IMR-90 (cell line): ENCODE measurements at regions not wholly inside any gene's neighbourhood (a gene's known extent, or its start where the extent isn't known, plus 50 kb on each side); places are given as distances from the start of the nearest gene placed in this dataset.

Experiments
- ATAC-seq: fragments of 200-7000 bp; cut with Tn5 transposase; 2 replicates; pipeline ENCODE4 v1.9.1; 2020; ENCODE audit warnings: low read depth, mild to moderate bottlenecking, moderate library complexity
- BruUV-seq: library from RNA; stranded (reverse); fragments of 400-500 nt; replicated peaks from 2 replicates; lab custom pipeline; 2021; lab: Mats Ljungman, UMichigan
- CTCF ChIA-PET: fragments of 300-600 bp; formaldehyde crosslinking; extraction: SDS; loops from one replicate; lab custom pipeline; 2021; ENCODE audit warnings: antibody characterized with exemption; lab: Yijun Ruan, JAX
- POLR2A ChIA-PET: fragments of 300-600 bp; sonication (Branson Sonifier 250); formaldehyde crosslinking; loops from one replicate; lab custom pipeline; 2022; ENCODE audit warnings: antibody characterized with exemption; ENCODE audit not compliant: unreplicated experiment; lab: Charles Lee
- DNase-seq: peaks from one replicate; pipeline ENCODE4 v3.0.0; 2013
- H2AFZ ChIP-seq: replicated peaks from 2 replicates; pipeline ENCODE3; 2013; ENCODE audit warnings: low read length, mild to moderate bottlenecking; ENCODE audit not compliant: poor library complexity
- H2AK5ac ChIP-seq: 2 replicates; pipeline ENCODE4 v1.6.1; 2013; ENCODE audit warnings: low read depth, low read length, inconsistent platforms
- H2AK9ac ChIP-seq: replicated peaks from 2 replicates; pipeline ENCODE3; 2013; ENCODE audit warnings: mild to moderate bottlenecking, low read depth, low read length, moderate library complexity; ENCODE audit not compliant: poor library complexity
- H2BK120ac ChIP-seq: 2 replicates; pipeline ENCODE4 v1.6.1; 2013; ENCODE audit warnings: low read depth, low read length, inconsistent platforms
- H2BK15ac ChIP-seq: 3 replicates; pipeline ENCODE4 v1.6.1; 2013; ENCODE audit warnings: low read depth, low read length, inconsistent platforms
- H2BK20ac ChIP-seq: 2 replicates; pipeline ENCODE4 v1.6.1; 2013; ENCODE audit warnings: low read depth, mild to moderate bottlenecking, inconsistent platforms, low read length, moderate library complexity
- H2BK5ac ChIP-seq: 2 replicates; pipeline ENCODE4 v1.6.1; 2013; ENCODE audit warnings: mild to moderate bottlenecking, low read depth, low read length, inconsistent platforms; ENCODE audit not compliant: poor library complexity, severe bottlenecking
- H3K14ac ChIP-seq: replicated peaks from 2 replicates; pipeline ENCODE4 v1.6.1; 2013; ENCODE audit warnings: low read depth, low read length, inconsistent platforms
- H3K18ac ChIP-seq: 2 replicates; pipeline ENCODE4 v1.6.1; 2013; ENCODE audit warnings: low read depth, low read length, control low read depth
- H3K23ac ChIP-seq: 2 replicates; pipeline ENCODE4 v1.6.1; 2013; ENCODE audit warnings: low read depth, low read length, inconsistent platforms
- H3K27ac ChIP-seq: 2 replicates; pipeline ENCODE4 v1.5.1; 2013; ENCODE audit warnings: mild to moderate bottlenecking, control low read depth, low read length; ENCODE audit not compliant: insufficient read depth
- H3K27me3 ChIP-seq: 2 replicates; pipeline ENCODE4 v1.6.1; 2013; ENCODE audit warnings: low read length; ENCODE audit not compliant: control insufficient read depth, insufficient read depth
- H3K36me3 ChIP-seq: 2 replicates; pipeline ENCODE4 v1.6.1; 2013; ENCODE audit warnings: low read length, mixed read lengths; ENCODE audit not compliant: control insufficient read depth, insufficient read depth
- H3K4ac ChIP-seq: 2 replicates; pipeline ENCODE4 v1.6.1; 2013; ENCODE audit warnings: low read depth, low read length, inconsistent platforms
- H3K4me1 ChIP-seq: 2 replicates; pipeline ENCODE4 v1.6.1; 2013; ENCODE audit warnings: low read length, mixed read lengths; ENCODE audit not compliant: control insufficient read depth, insufficient read depth
- H3K4me2 ChIP-seq: 2 replicates; pipeline ENCODE4 v1.6.1; 2013; ENCODE audit warnings: low read depth, mild to moderate bottlenecking, control low read depth, low read length, moderate library complexity
- H3K4me3 ChIP-seq: 2 replicates; pipeline ENCODE4 v1.5.1; 2013; ENCODE audit warnings: low read depth, mild to moderate bottlenecking, control low read depth, low read length, moderate library complexity; ENCODE audit not compliant: insufficient read depth
- H3K56ac ChIP-seq: 2 replicates; pipeline ENCODE4 v1.6.1; 2013; ENCODE audit warnings: low read length, inconsistent platforms; ENCODE audit not compliant: insufficient read depth; ENCODE audit errors: extremely low read depth
- H3K79me1 ChIP-seq, 2 experiments: 2 replicates each; pipeline ENCODE4 v1.6.1; 2013; ENCODE audit warnings: low read length in 2 of 2, inconsistent platforms in 1 of 2, low read depth in 1 of 2
- H3K9ac ChIP-seq: 2 replicates; pipeline ENCODE4 v1.6.1; 2013; ENCODE audit warnings: low read depth, low read length, control low read depth
- H3K9me1 ChIP-seq: 2 replicates; pipeline ENCODE4 v1.6.1; 2013; ENCODE audit warnings: low read length, inconsistent platforms; ENCODE audit not compliant: insufficient read depth
- H3K9me3 ChIP-seq: 2 replicates; pipeline ENCODE4 v1.6.1; 2013; ENCODE audit warnings: low read length; ENCODE audit not compliant: control insufficient read depth, insufficient read depth
- H4K20me1 ChIP-seq: 2 replicates; pipeline ENCODE4 v1.6.1; 2013; ENCODE audit warnings: low read length, inconsistent platforms; ENCODE audit not compliant: insufficient read depth
- H4K5ac ChIP-seq: 2 replicates; pipeline ENCODE4 v1.6.1; 2013; ENCODE audit warnings: mild to moderate bottlenecking, low read depth, low read length, control low read depth
- H4K8ac ChIP-seq, 2 experiments: 2 replicates each; pipeline ENCODE4 v1.6.1; 2013; ENCODE audit warnings: low read depth in 2 of 2, low read length in 2 of 2, control low read depth in 1 of 2, inconsistent platforms in 1 of 2
- H4K91ac ChIP-seq: 2 replicates; pipeline ENCODE4 v1.6.1; 2013; ENCODE audit warnings: low read depth, low read length, inconsistent platforms; ENCODE audit not compliant: insufficient read depth
- BHLHE40 ChIP-seq: fragments of 150-350 bp; IDR thresholded peaks from 2 replicates; pipeline ENCODE4 v1.6.1; 2016; ENCODE audit warnings: mild to moderate bottlenecking, low read depth, low read length
- CEBPB ChIP-seq: IDR thresholded peaks from 2 replicates; pipeline ENCODE4 v1.6.1; 2012; ENCODE audit warnings: low read depth, low read length, improper control_type of control experiment
- CHD1 ChIP-seq: IDR thresholded peaks from 2 replicates; pipeline ENCODE4 v1.6.1; 2012; ENCODE audit warnings: low read depth, low read length, improper control_type of control experiment
- FOS ChIP-seq: fragments of 150-350 bp; IDR thresholded peaks from 2 replicates; pipeline ENCODE4 v1.6.1; 2016; ENCODE audit warnings: low read depth, low read length
- MAFK ChIP-seq: IDR thresholded peaks from 2 replicates; pipeline ENCODE4 v1.6.1; 2012; ENCODE audit warnings: low read depth, low read length, improper control_type of control experiment
- MAZ ChIP-seq: IDR thresholded peaks from 2 replicates; pipeline ENCODE4 v1.6.1; 2012; ENCODE audit warnings: low read depth, mild to moderate bottlenecking, low read length, improper control_type of control experiment, moderate library complexity, borderline replicate concordance
- MXI1 ChIP-seq: IDR thresholded peaks from 2 replicates; pipeline ENCODE4 v1.6.1; 2012; ENCODE audit warnings: low read depth, mild to moderate bottlenecking, low read length, moderate library complexity, borderline replicate concordance
- NFE2L2 ChIP-seq: fragments of 150-350 bp; IDR thresholded peaks from 2 replicates; pipeline ENCODE4 v1.6.1; 2016; ENCODE audit warnings: low read depth, mild to moderate bottlenecking, low read length
- POLR2A ChIP-seq: IDR thresholded peaks from 2 replicates; pipeline ENCODE4 v1.6.1; 2012; ENCODE audit warnings: mild to moderate bottlenecking, low read depth, low read length
- RAD21 ChIP-seq: IDR thresholded peaks from 2 replicates; pipeline ENCODE4 v1.6.1; 2012; ENCODE audit warnings: low read length, improper control_type of control experiment
- RCOR1 ChIP-seq: IDR thresholded peaks from 2 replicates; pipeline ENCODE4 v1.6.1; 2012; ENCODE audit warnings: mild to moderate bottlenecking, low read length, improper control_type of control experiment; ENCODE audit not compliant: insufficient replicate concordance
- RFX5 ChIP-seq: IDR thresholded peaks from 2 replicates; pipeline ENCODE4 v1.8.0; 2012; ENCODE audit warnings: low read depth, mild to moderate bottlenecking, low read length, moderate library complexity
- SMC3 ChIP-seq: fragments of 150-350 bp; IDR thresholded peaks from 2 replicates; pipeline ENCODE4 v1.6.1; 2016; ENCODE audit warnings: low read depth, mild to moderate bottlenecking, antibody characterized with exemption, low read length, moderate library complexity
- dilution Hi-C: fragments of 300-500 bp; cut with HindIII; formaldehyde crosslinking; loops from one replicate; pipeline ENCODE4 v1.14.3; 2018; ENCODE audit warnings: low sequenced_read_pairs; ENCODE audit not compliant: unreplicated experiment
- in situ Hi-C: fragments of 300-500 bp; cut with MboI; formaldehyde crosslinking; loops from 3 replicates; pipeline ENCODE4 v1.14.3; 2019; ENCODE audit warnings: low sequenced_read_pairs, inconsistent platforms, mixed read lengths
- intact Hi-C: fragments of 100-400 bp; cut with micrococcal nuclease; formaldehyde crosslinking; loops from 2 replicates; pipeline ENCODE4 v1.10.0; 2022
- TF ChIP-seq, protein P1 (sequence below): conservative IDR thresholded peaks from 2 replicates; pipeline ENCODE4 v1.5.1; 2012; ENCODE audit warnings: mild to moderate bottlenecking, low read depth, low read length, improper control_type of control experiment
- TF ChIP-seq, protein P2 (sequence below): fragments of 150-350 bp; IDR thresholded peaks from 2 replicates; pipeline ENCODE4 v1.6.1; 2016; ENCODE audit warnings: low read depth, mild to moderate bottlenecking, low read length, moderate library complexity, borderline replicate concordance
- TF ChIP-seq, protein P3 (sequence below): fragments of 150-350 bp; IDR thresholded peaks from 2 replicates; pipeline ENCODE4 v1.6.1; 2017; ENCODE audit warnings: mild to moderate bottlenecking, antibody characterized with exemption, low read length, low read depth

DNA sequence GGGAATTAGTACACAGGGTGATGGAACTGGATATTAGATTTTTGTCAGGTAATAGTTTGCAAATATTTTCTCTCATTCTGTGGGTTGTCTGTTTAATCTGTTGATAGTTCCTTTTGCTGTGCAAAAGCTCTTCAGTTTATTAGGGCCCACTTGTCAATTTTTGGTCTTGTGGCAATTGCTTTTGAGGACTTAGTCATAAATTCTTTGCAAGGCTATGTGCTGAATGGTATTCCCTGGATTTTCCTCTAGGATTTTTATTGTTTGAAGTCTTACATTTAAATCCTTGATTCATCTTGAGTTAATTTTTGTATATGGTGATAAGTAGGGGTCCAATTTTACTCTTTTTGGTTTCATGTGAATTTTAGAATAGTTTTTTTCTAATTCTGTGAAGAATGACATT, 111.3 kb downstream of the ARRDC4 start:
- Histone ChIP-seq H2AK9ac (no peak overlapping the region), H3K4me1 (no peaks in the 10 kb centered on the region), H3K4me3 (no peak overlapping the region), H4K91ac (no peak overlapping the region), H3K36me3 (no peaks in the 10 kb centered on the region), H3K79me1 (no peaks in the 10 kb centered on the region), H3K9me3 (0 out of 2 replicates have a peak, but pooled peaks cover 4% of the 10 kb centered on the region), H3K14ac (no peak overlapping the region), H2AK5ac (no peak overlapping the region), H3K9ac (no peak overlapping the region), H3K23ac (no peak overlapping the region), H2BK120ac (no peak overlapping the region), H3K4me2 (no peak overlapping the region), H2BK15ac (no peak overlapping the region), H4K20me1 (no peaks in the 10 kb centered on the region), H3K18ac (no peak overlapping the region), H3K4ac (no peak overlapping the region), H3K56ac (no peak overlapping the region), H2BK5ac (no peak overlapping the region), H2AFZ (no peak overlapping the region), H3K27ac (no peak overlapping the region), H3K27me3 (no peaks in the 10 kb centered on the region), H4K8ac (no peak overlapping the region), H4K5ac (no peak overlapping the region), H2BK20ac (no peak overlapping the region), H3K9me1 (no peaks in the 10 kb centered on the region)
- TF ChIP-seq MXI1 (no peak), BHLHE40 (no peak), RCOR1 (no peak), POLR2A (no peak), RAD21 (no peak), CEBPB (no peak), NFE2L2 (no peak), CHD1 (no peak), RFX5 (no peak), MAZ (no peak), SMC3 (no peak), FOS (no peak), MAFK (no peak)
- TF ChIP-seq, protein P1, sequence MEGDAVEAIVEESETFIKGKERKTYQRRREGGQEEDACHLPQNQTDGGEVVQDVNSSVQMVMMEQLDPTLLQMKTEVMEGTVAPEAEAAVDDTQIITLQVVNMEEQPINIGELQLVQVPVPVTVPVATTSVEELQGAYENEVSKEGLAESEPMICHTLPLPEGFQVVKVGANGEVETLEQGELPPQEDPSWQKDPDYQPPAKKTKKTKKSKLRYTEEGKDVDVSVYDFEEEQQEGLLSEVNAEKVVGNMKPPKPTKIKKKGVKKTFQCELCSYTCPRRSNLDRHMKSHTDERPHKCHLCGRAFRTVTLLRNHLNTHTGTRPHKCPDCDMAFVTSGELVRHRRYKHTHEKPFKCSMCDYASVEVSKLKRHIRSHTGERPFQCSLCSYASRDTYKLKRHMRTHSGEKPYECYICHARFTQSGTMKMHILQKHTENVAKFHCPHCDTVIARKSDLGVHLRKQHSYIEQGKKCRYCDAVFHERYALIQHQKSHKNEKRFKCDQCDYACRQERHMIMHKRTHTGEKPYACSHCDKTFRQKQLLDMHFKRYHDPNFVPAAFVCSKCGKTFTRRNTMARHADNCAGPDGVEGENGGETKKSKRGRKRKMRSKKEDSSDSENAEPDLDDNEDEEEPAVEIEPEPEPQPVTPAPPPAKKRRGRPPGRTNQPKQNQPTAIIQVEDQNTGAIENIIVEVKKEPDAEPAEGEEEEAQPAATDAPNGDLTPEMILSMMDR = no peak
- TF ChIP-seq, protein P2, sequence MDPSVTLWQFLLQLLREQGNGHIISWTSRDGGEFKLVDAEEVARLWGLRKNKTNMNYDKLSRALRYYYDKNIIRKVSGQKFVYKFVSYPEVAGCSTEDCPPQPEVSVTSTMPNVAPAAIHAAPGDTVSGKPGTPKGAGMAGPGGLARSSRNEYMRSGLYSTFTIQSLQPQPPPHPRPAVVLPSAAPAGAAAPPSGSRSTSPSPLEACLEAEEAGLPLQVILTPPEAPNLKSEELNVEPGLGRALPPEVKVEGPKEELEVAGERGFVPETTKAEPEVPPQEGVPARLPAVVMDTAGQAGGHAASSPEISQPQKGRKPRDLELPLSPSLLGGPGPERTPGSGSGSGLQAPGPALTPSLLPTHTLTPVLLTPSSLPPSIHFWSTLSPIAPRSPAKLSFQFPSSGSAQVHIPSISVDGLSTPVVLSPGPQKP = no peak
- TF ChIP-seq, protein P3, sequence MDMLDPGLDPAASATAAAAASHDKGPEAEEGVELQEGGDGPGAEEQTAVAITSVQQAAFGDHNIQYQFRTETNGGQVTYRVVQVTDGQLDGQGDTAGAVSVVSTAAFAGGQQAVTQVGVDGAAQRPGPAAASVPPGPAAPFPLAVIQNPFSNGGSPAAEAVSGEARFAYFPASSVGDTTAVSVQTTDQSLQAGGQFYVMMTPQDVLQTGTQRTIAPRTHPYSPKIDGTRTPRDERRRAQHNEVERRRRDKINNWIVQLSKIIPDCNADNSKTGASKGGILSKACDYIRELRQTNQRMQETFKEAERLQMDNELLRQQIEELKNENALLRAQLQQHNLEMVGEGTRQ = no peak
- ChIA-PET CTCF (no interaction called here), POLR2A (no interaction called here)
- BruUV-seq = no TSS peak
- dilution Hi-C loops = no loop called here
- ATAC-seq (no peak), DNase-seq (no peak)
- in situ Hi-C loops = no loop called here
- intact Hi-C loops = loop anchor here (10.0 kb wide), 1 partner anchor 67 kb away; no protein-coding TSS in a partner anchor
